ENCODE measurements at regions not wholly inside any gene's neighbourhood (a gene's known extent, or its start where the extent isn't known, plus 50 kb on each side); places are given as distances from the start of the nearest gene placed in this dataset.

DNA sequence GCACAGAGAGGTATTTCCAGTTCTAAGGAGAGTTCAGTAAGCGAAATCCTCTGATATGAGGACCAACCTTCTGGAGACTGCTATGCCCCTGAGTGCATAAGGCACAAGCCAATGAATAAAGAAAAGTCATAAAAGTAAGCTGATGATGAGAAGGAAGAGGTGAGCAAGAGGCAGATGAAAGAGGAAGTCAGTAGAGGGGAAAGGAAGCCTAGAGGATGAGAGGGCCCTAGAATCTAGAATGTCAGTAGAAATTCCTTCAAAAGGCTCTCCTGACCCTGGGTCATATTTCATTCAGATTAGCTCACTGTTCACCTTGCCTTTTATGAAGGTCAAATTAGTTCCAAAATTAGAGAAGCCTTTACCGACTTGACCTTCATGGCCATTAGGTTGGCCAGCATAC, 209.2 kb downstream of the CD83 start:
- Histone ChIP-seq H3K9me2 (ENCODE audit: insufficient read depth) (no peaks in the 10 kb centered on the region), H3K4me1 (ENCODE audit: control insufficient read depth in 1 of 2, insufficient read depth in 2 of 2, low read length in 2 of 2) (no peaks in the 10 kb centered on the region), H4K20me1 (ENCODE audit: insufficient read depth) (no peaks in the 10 kb centered on the region), H3K4me3 (replicated peaks in 1 of 2; ENCODE audit: low read depth in 1 of 2, low read length in 2 of 2) (no peak overlapping the region), H3K79me2 (ENCODE audit: insufficient read depth, low read length) (no peaks in the 10 kb centered on the region), H3K4me2 (ENCODE audit: low read length) (no peak overlapping the region), H3K27ac (ENCODE audit: low read depth, low read length) (no peak overlapping the region), H2AFZ (ENCODE audit: low read depth, low read length, poor library complexity, severe bottlenecking) (no peak overlapping the region), H3K36me3 (ENCODE audit: control insufficient read depth in 1 of 2, insufficient read depth in 2 of 2, low read length in 2 of 2) (no peaks in the 10 kb centered on the region), H3K9me3 (ENCODE audit: control insufficient read depth in 1 of 2, insufficient read depth in 1 of 2, low read depth in 1 of 2, low read length in 2 of 2) (no peaks in the 10 kb centered on the region), H3K9ac (ENCODE audit: low read length) (no peak overlapping the region), H3K27me3 (ENCODE audit: insufficient read depth, low read length) (no peaks in the 10 kb centered on the region)
- ATAC-seq (no peak), DNase-seq (ENCODE audit: low read depth, low spot score) (no peak)
- intact Hi-C loops (cut with micrococcal nuclease) = no loop called here
- ChIA-PET CTCF (no interaction called here), RAD21 (ENCODE audit: low non-redundant PET in 1 of 2, low total read pairs in 2 of 2, uncharacterized antibody in 2 of 2, unreplicated experiment in 2 of 2) (no interaction called here), POLR2A (no interaction called here)
- BruUV-seq (replicated peaks) = no TSS peak
- no peak for TF ChIP-seq SP1 (IDR thresholded peaks at IDR 0.05; ENCODE audit: low read depth)
- TF ChIP-seq SIN3A (IDR thresholded peaks at IDR 0.05; ENCODE audit: low read depth) = no peak
- TF ChIP-seq POLR2AphosphoS5 (IDR thresholded peaks at IDR 0.05; ENCODE audit: low read depth, low read length) = no peak
- no peak for TF ChIP-seq ATF3 (IDR thresholded peaks at IDR 0.05)
- TF ChIP-seq JUND (IDR thresholded peaks at IDR 0.05) = no peak
- no peak for TF ChIP-seq TCF7L2 (IDR thresholded peaks at IDR 0.05; ENCODE audit: borderline replicate concordance, extremely low read depth, insufficient read depth, insufficient read length)
- no peak for TF ChIP-seq EGR1 (IDR thresholded peaks at IDR 0.05; ENCODE audit: low read depth)
- TF ChIP-seq EZH2phosphoT487 (IDR thresholded peaks at IDR 0.05; ENCODE audit: borderline replicate concordance) = no peak
- no peak for TF ChIP-seq SRF (IDR thresholded peaks at IDR 0.05; ENCODE audit: low read depth)
- no peak for TF ChIP-seq ELF1 (IDR thresholded peaks at IDR 0.05; ENCODE audit: borderline replicate concordance, low read depth)
- TF ChIP-seq, protein P1, sequence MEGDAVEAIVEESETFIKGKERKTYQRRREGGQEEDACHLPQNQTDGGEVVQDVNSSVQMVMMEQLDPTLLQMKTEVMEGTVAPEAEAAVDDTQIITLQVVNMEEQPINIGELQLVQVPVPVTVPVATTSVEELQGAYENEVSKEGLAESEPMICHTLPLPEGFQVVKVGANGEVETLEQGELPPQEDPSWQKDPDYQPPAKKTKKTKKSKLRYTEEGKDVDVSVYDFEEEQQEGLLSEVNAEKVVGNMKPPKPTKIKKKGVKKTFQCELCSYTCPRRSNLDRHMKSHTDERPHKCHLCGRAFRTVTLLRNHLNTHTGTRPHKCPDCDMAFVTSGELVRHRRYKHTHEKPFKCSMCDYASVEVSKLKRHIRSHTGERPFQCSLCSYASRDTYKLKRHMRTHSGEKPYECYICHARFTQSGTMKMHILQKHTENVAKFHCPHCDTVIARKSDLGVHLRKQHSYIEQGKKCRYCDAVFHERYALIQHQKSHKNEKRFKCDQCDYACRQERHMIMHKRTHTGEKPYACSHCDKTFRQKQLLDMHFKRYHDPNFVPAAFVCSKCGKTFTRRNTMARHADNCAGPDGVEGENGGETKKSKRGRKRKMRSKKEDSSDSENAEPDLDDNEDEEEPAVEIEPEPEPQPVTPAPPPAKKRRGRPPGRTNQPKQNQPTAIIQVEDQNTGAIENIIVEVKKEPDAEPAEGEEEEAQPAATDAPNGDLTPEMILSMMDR (IDR thresholded peaks at IDR 0.05 in 2 of 3, conservative IDR thresholded peaks at IDR 0.05 in 1 of 3; ENCODE audit: borderline replicate concordance in 1 of 3, insufficient read depth in 1 of 3, low read depth in 2 of 3, low read length in 2 of 3) = no peak
- TF ChIP-seq, protein P2, sequence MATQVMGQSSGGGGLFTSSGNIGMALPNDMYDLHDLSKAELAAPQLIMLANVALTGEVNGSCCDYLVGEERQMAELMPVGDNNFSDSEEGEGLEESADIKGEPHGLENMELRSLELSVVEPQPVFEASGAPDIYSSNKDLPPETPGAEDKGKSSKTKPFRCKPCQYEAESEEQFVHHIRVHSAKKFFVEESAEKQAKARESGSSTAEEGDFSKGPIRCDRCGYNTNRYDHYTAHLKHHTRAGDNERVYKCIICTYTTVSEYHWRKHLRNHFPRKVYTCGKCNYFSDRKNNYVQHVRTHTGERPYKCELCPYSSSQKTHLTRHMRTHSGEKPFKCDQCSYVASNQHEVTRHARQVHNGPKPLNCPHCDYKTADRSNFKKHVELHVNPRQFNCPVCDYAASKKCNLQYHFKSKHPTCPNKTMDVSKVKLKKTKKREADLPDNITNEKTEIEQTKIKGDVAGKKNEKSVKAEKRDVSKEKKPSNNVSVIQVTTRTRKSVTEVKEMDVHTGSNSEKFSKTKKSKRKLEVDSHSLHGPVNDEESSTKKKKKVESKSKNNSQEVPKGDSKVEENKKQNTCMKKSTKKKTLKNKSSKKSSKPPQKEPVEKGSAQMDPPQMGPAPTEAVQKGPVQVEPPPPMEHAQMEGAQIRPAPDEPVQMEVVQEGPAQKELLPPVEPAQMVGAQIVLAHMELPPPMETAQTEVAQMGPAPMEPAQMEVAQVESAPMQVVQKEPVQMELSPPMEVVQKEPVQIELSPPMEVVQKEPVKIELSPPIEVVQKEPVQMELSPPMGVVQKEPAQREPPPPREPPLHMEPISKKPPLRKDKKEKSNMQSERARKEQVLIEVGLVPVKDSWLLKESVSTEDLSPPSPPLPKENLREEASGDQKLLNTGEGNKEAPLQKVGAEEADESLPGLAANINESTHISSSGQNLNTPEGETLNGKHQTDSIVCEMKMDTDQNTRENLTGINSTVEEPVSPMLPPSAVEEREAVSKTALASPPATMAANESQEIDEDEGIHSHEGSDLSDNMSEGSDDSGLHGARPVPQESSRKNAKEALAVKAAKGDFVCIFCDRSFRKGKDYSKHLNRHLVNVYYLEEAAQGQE (IDR thresholded peaks at IDR 0.05; ENCODE audit: low read depth) = no peak
- TF ChIP-seq ZFX (IDR thresholded peaks at IDR 0.05) = no peak
- TF ChIP-seq YY1 (IDR thresholded peaks at IDR 0.05; ENCODE audit: extremely low read depth, insufficient replicate concordance, low read depth, low read length) = no peak
- TF ChIP-seq, protein P3, sequence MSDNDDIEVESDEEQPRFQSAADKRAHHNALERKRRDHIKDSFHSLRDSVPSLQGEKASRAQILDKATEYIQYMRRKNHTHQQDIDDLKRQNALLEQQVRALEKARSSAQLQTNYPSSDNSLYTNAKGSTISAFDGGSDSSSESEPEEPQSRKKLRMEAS (IDR thresholded peaks at IDR 0.05) = no peak
- no peak for TF ChIP-seq EZH2 (IDR thresholded peaks at IDR 0.05)
- no peak for TF ChIP-seq ZNF274 (IDR thresholded peaks at IDR 0.05; ENCODE audit: low read depth, low read length)
- TF ChIP-seq CBX3 (IDR thresholded peaks at IDR 0.05; ENCODE audit: low read depth) = no peak

All from HCT116 (cell line).